ENCODE measurements at regions not wholly inside any gene's neighbourhood (a gene's known extent, or its start where the extent isn't known, plus 50 kb on each side); places are given as distances from the start of the nearest gene placed in this dataset.

- TF ChIP-seq EZH2 (IDR thresholded peaks at IDR 0.05; ENCODE audit: borderline replicate concordance, low read length) (no peak), CTCF (IDR thresholded peaks at IDR 0.05; ENCODE audit: low read length) (no peak)
These were observed 163.7 kb upstream of the CELF2 start for GRCh38 chr10:10853954-10854353.
